ENCODE measurements at regions not wholly inside any gene's neighbourhood (a gene's known extent, or its start where the extent isn't known, plus 50 kb on each side); places are given as distances from the start of the nearest gene placed in this dataset.

DNA sequence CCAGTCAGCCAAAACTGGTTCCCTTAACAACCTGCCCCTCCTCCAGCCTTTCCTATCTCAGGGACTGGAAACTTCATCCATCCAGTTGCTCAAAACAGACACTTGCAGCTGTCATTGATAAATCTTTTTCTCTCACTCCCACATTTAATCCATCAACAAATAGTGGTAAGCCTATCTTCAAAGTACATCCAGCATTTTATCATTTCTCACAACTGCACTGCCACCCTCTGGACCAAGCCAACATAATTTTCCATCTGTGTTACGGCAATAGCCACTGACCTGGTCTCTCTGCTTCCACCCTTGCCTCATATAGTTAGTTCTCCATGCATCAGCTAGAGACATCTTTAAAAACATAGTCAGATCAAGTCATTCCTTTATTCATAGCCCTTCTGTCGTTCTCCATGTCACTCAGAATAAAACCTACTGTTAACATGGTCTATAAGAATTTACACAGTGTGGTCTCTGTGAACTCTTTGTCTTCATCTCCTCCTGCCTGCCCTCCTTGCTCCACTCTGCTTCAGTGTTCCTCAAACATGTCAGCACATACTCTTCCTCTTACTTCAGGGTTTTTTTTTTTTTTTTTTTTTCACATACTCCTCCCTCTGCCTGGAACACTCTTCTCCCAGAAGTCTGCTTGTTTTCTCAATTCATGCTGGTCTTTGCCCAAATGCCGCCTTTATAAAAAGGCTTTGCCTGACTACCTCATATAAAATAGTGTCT lies 102.5 kb upstream of the COL6A5 start:
- TF ChIP-seq FOXA1 (IDR thresholded peaks at IDR 0.05): no peak
- TF ChIP-seq FOXM1 (IDR thresholded peaks at IDR 0.05; ENCODE audit: borderline replicate concordance): no peak
- no peak for TF ChIP-seq BHLHE40 (IDR thresholded peaks at IDR 0.05; ENCODE audit: borderline replicate concordance)
- TF ChIP-seq ELF4 (IDR thresholded peaks at IDR 0.05): no peak
- TF ChIP-seq SUZ12 (IDR thresholded peaks at IDR 0.05): no peak
- TF ChIP-seq L3MBTL2 (conservative IDR thresholded peaks at IDR 0.05): no peak
- no peak for TF ChIP-seq HDGF (IDR thresholded peaks at IDR 0.05; ENCODE audit: borderline replicate concordance)
- TF ChIP-seq FOXK2 (IDR thresholded peaks at IDR 0.05): no peak
- TF ChIP-seq SP1 (IDR thresholded peaks at IDR 0.05): no peak
